MM.1S (cell line): ENCODE measurements at regions not wholly inside any gene's neighbourhood (a gene's known extent, or its start where the extent isn't known, plus 50 kb on each side); places are given as distances from the start of the nearest gene placed in this dataset.

ENCODE experiments used
- CTCF ChIP-seq: fragments of 300-600 bp; sonication (generic); IDR thresholded peaks from 2 replicates; pipeline ENCODE4 v1.5.1; 2016; ENCODE audit warnings: antibody characterized with exemption, low read length, mixed read lengths
- EZH2 ChIP-seq: fragments of 300-600 bp; sonication (generic); optimal IDR thresholded peaks from 2 replicates; pipeline ENCODE3; 2017; ENCODE audit warnings: low read depth, mild to moderate bottlenecking, antibody characterized with exemption, low read length, mixed read lengths

- TF ChIP-seq CTCF (no peak), EZH2 (no peak)
Measured at GRCh38 chr5:106909716-106910115, 761.0 kb downstream of the EFNA5 start.
